Activated CD4-positive, alpha-beta T cell treated with anti-CD3 and anti-CD28 coated beads, Interleukin-2, amount 50 U/mL, for 1 hour (primary cell): ENCODE measurements at regions not wholly inside any gene's neighbourhood (a gene's known extent, or its start where the extent isn't known, plus 50 kb on each side); places are given as distances from the start of the nearest gene placed in this dataset.
"Not testable (repeated sequence)": the region's sequence is repeated elsewhere in the genome, so short reads cannot be mapped to it uniquely, and the experiment has no call there.

ENCODE experiments used
- DNase-seq: peaks from one replicate; pipeline ENCODE4 v3.0.0-alpha.2; 2020

GRCh38 chr1:243996223-243996622 is 54.9 kb upstream of the ZBTB18 start:
- no peak for DNase-seq

DNA sequence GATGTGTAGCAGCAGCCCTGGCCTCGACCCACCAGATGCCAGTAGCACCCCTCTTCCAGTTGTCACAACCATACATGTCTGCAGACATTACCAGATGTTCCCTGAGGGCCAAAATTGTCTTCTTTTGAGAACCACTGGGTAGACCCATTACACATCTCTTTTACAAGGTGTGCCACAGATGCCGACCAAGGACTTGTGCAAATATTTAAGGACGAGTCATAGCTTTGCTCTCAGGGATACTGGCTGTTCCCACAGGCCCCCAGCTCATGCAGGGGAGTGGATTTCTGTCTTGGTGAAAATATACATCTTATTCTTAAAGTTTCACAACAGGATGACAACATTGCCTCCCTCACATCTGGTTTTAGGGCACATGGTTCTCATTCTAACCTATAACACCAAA is 59.4 kb upstream of the ZBTB18 start:
- DNase-seq = no peak

DNA sequence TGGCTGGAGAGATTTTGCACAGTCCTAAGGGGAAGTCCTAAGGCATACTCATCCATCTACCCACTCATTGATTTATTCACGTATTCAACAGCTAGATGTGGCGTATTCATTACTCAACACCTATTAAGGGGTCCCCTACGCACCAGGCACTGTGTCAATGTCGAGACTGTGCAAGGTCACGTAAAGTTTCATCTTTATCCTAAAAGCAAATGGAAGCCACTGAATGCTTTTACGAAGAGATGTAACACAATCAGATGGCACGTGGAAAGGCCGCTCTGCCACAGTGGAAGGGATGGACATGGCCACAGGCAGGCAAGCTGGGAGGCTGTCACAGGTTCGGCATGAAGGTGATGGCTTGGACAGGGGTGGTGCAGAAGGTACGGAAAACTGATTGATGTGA is 66.3 kb upstream of the ZBTB18 start:
- DNase-seq = no peak

- DNase-seq = no peak
These were observed 68.5 kb upstream of the ZBTB18 start for GRCh38 chr1:243982447-243983018.

GRCh38 chr1:243980471-243980870 is 70.6 kb upstream of the ZBTB18 start:
- no peak for DNase-seq

- no peak for DNase-seq
These were observed 71.0 kb upstream of the ZBTB18 start for GRCh38 chr1:243980071-243980470.

GRCh38 chr1:243979396-243979795 is 71.7 kb upstream of the ZBTB18 start:
- no peak for DNase-seq

DNA sequence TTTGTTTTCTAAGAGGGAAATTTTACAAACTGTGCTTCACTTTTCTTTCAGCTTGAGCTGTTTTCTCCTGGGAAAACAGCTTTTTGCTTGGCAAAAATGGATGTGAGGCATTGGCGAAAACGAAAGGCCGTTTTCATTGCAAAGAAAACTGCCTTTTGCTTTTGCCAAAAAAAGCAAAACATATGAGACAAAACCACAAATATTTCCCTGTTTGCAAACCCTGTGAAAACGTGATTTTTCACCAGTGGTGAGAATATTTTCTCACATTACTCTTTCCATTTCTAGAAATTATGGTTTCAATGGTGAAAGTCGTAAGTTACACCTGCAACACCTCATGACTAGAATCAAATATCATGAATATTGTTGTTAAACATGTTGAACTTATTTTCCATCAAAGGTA is 74.0 kb upstream of the ZBTB18 start:
- no peak for DNase-seq

DNA sequence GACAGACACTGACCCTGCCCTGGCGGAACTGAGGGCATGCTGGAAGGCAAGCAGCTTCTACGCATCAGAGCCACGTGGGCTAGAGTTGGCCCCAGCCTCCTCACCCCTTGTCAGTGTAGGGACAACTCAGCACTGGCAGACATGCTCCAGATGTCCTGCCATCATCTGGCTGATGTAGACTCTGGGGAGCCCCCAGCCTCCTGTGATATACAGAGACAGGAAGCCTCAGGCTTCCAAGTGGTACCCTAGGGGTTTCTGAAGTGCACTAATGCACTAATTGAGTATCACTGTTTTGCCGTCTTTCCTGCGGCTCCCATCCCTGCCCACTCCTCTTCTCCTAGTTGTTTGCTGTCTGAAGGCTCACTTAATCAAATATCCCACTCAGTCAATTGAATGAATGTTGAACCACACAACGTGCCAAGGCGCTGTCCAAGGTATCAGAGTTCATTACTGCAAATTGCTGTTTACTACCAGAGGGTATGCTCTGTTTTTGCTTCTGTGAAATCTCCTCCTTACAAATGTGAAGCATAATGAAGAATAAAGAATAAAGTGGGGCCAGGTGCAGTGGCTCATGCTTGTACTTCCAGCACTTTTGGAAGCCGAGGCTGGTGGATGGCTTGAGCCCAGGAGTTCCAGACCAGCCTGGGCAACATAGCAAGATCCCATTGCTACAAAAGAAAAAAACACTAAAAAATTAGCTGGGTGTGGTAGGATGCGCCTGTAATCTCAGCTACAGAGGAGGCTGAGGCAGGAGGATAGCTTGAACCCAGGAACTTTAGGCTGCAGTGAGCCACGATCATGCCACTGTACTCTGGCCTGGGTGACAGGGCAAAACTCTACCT is 76.4 kb upstream of the ZBTB18 start:
- no peak for DNase-seq

GRCh38 chr1:243973169-243973568 is 77.9 kb upstream of the ZBTB18 start:
- DNase-seq = no peak

- DNase-seq = no peak
These were observed 81.0 kb upstream of the ZBTB18 start for GRCh38 chr1:243970077-243970476.

- DNase-seq = no peak
These were observed 82.7 kb upstream of the ZBTB18 start for GRCh38 chr1:243968413-243968812.

GRCh38 chr1:243964915-243965314 is 86.2 kb upstream of the ZBTB18 start:
- DNase-seq = no peak

DNA sequence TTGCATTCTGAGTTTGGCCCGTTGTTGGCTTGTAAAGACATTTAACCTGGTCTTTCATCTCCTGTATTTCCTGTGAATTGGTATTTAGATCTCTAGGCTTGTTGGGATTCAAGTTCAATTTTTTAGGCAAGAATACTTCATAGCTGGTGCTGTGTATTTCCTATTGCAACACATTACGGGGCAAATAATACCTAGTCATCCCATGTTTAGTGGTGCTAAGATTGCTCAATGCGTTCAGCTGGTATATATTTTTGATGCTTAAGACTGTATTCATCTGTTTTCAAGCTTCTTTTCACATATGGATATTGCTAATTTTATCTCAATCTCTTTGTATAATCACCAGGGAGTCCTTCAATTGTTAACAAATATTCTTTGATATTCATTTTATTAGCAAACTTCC is 87.5 kb upstream of the ZBTB18 start:
- DNase-seq = no peak

GRCh38 chr1:243962541-243962940 is 88.5 kb upstream of the ZBTB18 start:
- DNase-seq = no peak

GRCh38 chr1:243959998-243960397 is 91.1 kb upstream of the ZBTB18 start:
- no peak for DNase-seq

DNA sequence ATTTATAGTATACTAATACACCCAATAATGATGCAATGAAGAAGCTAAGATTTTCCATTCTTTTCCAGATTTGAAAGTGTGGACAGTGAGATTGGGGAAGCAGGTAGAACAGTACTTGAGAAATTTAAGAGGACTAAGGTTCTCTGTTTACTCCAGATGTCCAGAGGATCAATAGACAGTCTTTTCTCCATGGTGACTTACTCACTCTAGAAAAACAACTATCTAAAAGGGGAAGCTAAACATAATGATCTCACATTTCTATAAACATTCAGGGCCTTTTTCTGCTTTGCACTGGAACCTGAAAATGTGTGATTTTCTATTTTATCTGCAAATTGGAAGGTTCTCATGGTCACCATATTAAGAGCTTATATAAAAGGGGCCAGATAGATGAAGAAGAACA is 93.9 kb upstream of the ZBTB18 start:
- DNase-seq = no peak

- DNase-seq = no peak
These were observed 94.6 kb upstream of the ZBTB18 start for GRCh38 chr1:243956450-243956849.

GRCh38 chr1:243951207-243951606 is 99.9 kb upstream of the ZBTB18 start:
- DNase-seq = not testable (repeated sequence)

GRCh38 chr1:243950166-243950565 is 100.1 kb upstream of the AKT3 start:
- no peak for DNase-seq

- peak; percentile 45 for DNase-seq
These were observed 96.9 kb upstream of the AKT3 start for GRCh38 chr1:243946946-243947345.

DNA sequence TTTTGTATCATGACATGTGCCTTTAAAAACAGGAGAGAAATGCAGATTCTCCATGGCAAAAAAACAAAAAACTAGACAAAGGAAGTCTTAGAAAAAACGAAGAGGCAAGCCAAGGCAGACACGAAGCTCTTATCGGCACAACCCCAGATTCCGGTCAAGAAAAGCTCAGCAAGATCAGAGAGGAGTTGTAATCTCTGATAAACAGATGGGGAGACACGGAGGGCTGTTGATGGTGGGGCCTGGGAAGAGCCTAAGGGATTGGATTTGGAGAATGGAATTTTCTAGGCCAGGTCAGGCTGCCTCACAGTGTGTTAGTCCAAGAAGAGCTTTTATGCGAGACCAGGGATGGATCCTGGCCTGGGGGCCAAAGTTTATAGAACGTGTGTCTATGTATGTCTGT is 96.2 kb upstream of the AKT3 start:
- DNase-seq = no peak

DNA sequence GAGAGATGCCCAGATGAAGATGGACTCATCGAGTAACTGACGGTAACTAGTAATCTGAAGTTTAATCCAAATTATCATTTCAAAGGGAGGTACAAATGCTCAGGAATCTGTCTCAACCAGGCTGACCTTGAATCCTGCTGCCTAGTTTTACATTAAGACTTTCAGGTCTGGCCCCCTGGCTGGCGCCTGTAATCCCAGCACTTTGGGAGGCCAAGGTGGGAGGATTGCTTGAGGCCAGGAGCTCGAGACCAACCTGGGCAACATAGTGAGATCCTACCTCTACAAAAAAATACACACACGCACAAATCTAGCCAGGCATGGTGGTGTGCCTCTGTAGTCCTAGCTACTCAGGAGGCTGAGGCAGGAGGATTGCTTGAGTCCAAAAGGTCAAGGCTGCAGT is 95.7 kb upstream of the AKT3 start:
- no peak for DNase-seq

DNA sequence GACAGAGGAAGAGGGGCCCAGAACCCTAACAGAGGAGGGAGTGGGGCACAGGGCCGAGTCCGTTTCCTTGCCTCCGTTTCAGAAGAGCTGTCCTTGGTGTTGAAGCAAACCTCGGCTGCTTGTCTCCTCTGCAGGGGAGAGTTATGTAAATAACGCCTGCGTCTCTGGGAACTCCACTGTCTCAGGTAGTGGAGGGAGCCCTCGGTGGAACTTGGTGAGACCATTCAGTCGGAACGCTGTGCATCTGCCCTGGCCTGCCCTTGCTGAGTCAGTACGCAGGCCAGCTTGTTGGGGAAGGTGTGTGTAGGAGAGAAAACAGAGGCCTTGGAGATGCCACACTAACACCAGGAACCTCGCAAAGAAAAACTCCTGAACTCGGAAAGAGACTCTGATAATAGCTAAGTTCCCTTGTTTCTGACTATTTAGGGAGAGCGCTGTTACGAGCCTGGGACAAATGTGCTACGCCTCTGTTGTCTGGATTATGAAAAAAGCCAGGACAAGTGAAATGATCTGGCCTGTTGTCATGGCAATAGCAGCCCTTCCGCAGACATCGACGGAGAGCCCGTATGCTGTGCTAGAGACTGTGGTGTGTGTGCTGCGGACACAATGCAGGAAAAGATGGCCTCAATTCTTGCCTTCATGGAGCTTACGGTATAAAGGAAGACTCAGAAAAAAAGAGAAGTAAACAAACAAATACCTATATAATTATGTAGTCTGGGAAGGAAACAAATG is 94.6 kb upstream of the AKT3 start:
- no peak for DNase-seq
